ENCODE measurements at regions not wholly inside any gene's neighbourhood (a gene's known extent, or its start where the extent isn't known, plus 50 kb on each side); places are given as distances from the start of the nearest gene placed in this dataset.

- H2BK5ac ChIP-seq (ENCODE audit: low read depth, low read length) = no peak overlapping the region
- no peaks in the 10 kb centered on the region for H3K23me2 ChIP-seq (ENCODE audit: low read depth, low read length)
- H3K79me1 ChIP-seq (ENCODE audit: low read depth, low read length) = no peaks in the 10 kb centered on the region
- no peak overlapping the region for H3K56ac ChIP-seq (replicated peaks; ENCODE audit: insufficient read length, low read depth, low read length)
- no peak overlapping the region for H3K23ac ChIP-seq (ENCODE audit: insufficient read length)
- peaks cover 0 to 2% (median 0%) of the 10 kb centered on the region in 4 experiments; a peak in 1 of 7 replicates for H3K27me3 ChIP-seq (replicated peaks in 1 of 4; ENCODE audit: control insufficient read depth in 3 of 4, extremely low read depth in 1 of 4, insufficient read depth in 3 of 4, low read length in 3 of 4)
- no peak overlapping the region for H3K27ac ChIP-seq (ENCODE audit: low read depth, low read length)
- H2AFZ ChIP-seq (ENCODE audit: low read length) = no peak overlapping the region
- no peak overlapping the region for H4K5ac ChIP-seq (ENCODE audit: insufficient read length, low read depth, low read length)
- FAIRE-seq (no peak), DNase-seq (ENCODE audit: low read depth in 1 of 2, low spot score in 2 of 2) (no peak)
- ChIA-PET POLR2A (ENCODE audit: partially characterized antibody) (no interaction called here), CTCF (ENCODE audit: partially characterized antibody) (interaction anchor here (0.6 to 1.9 kb wide), 5 partner anchors 10 to 272 kb away, joined by 3 to 8 read pairs (median 4); no protein-coding TSS in a partner anchor)
- no peak overlapping the region for H2BK12ac ChIP-seq (ENCODE audit: low read depth, low read length)
- no peaks in the 10 kb centered on the region for H3K4me1 ChIP-seq (replicated peaks in 1 of 4; ENCODE audit: control insufficient read depth in 3 of 4, insufficient read depth in 4 of 4, low read length in 3 of 4)
- H3K36me3 ChIP-seq (ENCODE audit: control insufficient read depth in 2 of 4, insufficient read depth in 4 of 4, low read length in 3 of 4) = no peaks in the 10 kb centered on the region
- H3K4me3 ChIP-seq (ENCODE audit: extremely low read depth in 1 of 4, insufficient read depth in 2 of 4, low read depth in 3 of 4, low read length in 4 of 4) = no peak overlapping the region
- no peak overlapping the region for H3K18ac ChIP-seq (ENCODE audit: extremely low read depth, low read length)
- H3K14ac ChIP-seq (ENCODE audit: insufficient read length) = no peak overlapping the region
- H3K4me2 ChIP-seq (ENCODE audit: insufficient read depth in 1 of 2, low read depth in 2 of 2, low read length in 2 of 2) = no peak overlapping the region
- H3K4ac ChIP-seq (replicated peaks; ENCODE audit: insufficient read length, low read depth, low read length) = no peak overlapping the region
- no peaks in the 10 kb centered on the region for H3K79me2 ChIP-seq (ENCODE audit: control insufficient read depth in 1 of 2, insufficient read depth in 2 of 2, low read length in 2 of 2)
- no peak overlapping the region for H2BK20ac ChIP-seq (ENCODE audit: low read length)
- TF ChIP-seq E2F6 (IDR thresholded peaks at IDR 0.05) = no peak
- TF ChIP-seq KDM5A (IDR thresholded peaks at IDR 0.05; ENCODE audit: low read length) = no peak
- TF ChIP-seq RAD21 (IDR thresholded peaks at IDR 0.05 in 1 of 2, conservative IDR thresholded peaks at IDR 0.05 in 1 of 2; ENCODE audit: low read depth in 2 of 2, low read length in 2 of 2) = peak; percentile 14 to 35; a peak in 2 of 4 replicates
- no peak for TF ChIP-seq EGR1 (IDR thresholded peaks at IDR 0.05; ENCODE audit: borderline replicate concordance, low read depth, low read length)
- TF ChIP-seq HDAC2 (IDR thresholded peaks at IDR 0.05; ENCODE audit: borderline replicate concordance in 1 of 2, low read depth in 2 of 2, low read length in 2 of 2) = no peak
- H2AK5ac ChIP-seq (ENCODE audit: low read depth, low read length) = no peak overlapping the region
- H2BK120ac ChIP-seq (replicated peaks; ENCODE audit: low read depth, low read length) = no peak overlapping the region
- H3K9me3 ChIP-seq (ENCODE audit: insufficient read depth in 2 of 2, low read depth in 1 of 2, low read length in 1 of 2) = no peaks in the 10 kb centered on the region
- no peak overlapping the region for H2BK15ac ChIP-seq (ENCODE audit: low read length)
- no peak overlapping the region for H3K9ac ChIP-seq (replicated peaks in 1 of 4; ENCODE audit: extremely low read depth in 1 of 4, low read depth in 3 of 4, low read length in 3 of 4)
- no peaks in the 10 kb centered on the region for H4K20me1 ChIP-seq (replicated peaks in 1 of 2; ENCODE audit: control insufficient read depth in 1 of 2, insufficient read depth in 2 of 2, low read length in 2 of 2)
- WGBS, 2 experiments (ENCODE audit: extremely low coverage in 1 of 2, insufficient coverage in 1 of 2, insufficient read length in 1 of 2, insufficient replicate concordance in 2 of 2, low coverage in 1 of 2, low lambda C conversion rate in 2 of 2, missing lambda C conversion rate in 1 of 2) = 87% methylated on average over 1 of the region's 1 CpG; no CpG with 5 or more reads in 1 of the 2 experiments
- no peak overlapping the region for H4K8ac ChIP-seq (ENCODE audit: extremely low read depth, insufficient read depth, low read length)
- H4K91ac ChIP-seq (replicated peaks; ENCODE audit: insufficient read length, low read length) = no peak overlapping the region
Observed at GRCh38 chr6:144999127-144999526, 714.0 kb downstream of the UTRN start.

All from H1 (cell line).